IPS DF 4.7 (cell line): ENCODE measurements at regions not wholly inside any gene's neighbourhood (a gene's known extent, or its start where the extent isn't known, plus 50 kb on each side); places are given as distances from the start of the nearest gene placed in this dataset.
"Not testable (repeated sequence)": the region's sequence is repeated elsewhere in the genome, so short reads cannot be mapped to it uniquely, and the experiment has no call there.

ENCODE experiments used
- DNase-seq: peaks from one replicate; pipeline ENCODE4 v3.0.0-alpha.2; 2013; ENCODE audit warnings: low spot score; ENCODE audit errors: extremely low read depth

DNA sequence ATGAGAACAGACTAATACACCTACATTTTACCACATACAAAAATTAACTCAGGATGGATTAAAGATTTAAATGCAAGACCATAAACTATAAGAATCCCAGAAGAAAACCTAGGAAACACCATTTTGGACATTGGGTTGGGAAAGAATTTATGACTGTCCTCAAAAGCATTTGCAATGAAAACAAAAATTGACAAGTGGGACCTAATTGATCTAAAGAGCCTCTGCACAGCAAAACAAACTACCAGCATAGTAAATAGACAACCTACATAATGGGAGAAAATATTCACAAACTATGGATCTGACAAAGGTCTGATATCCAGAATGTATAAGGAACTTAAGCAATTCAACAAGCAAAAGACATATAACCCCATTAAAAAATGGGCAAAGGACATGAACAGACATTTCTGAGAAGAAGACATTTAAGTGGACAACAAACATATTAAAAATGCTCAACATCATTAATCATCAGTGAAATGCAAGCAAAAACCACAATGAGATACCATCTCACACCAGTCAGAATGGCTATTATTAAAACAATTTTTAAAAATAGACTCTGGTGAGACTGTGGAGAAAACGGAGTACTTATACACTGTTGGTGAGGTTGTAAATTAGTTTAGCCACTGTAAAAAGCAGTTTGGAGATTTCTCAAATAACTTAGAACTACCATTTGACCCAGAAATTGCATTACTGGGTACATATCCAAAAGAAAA is 221.7 kb upstream of the DIPK2B start:
- no peak for DNase-seq

DNA sequence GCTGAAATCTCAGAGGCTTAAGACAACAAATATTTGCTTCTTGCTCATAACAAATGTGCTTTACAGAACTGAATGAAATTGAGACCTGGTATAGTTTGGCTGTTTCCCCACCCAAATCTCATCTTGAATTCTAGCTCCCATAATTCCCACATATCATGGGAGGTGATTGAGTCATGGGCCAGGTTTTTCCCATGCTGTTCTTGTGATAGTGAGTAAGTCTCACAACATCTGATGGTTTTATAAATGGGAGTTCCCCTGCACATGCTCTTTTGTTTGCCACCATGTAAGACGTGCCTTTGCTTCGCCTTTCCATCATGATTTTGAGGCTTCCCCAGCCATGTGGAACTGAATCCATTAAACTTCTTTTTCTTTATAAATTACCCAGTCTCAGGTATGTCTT is 221.1 kb upstream of the DIPK2B start:
- DNase-seq = no peak

DNA sequence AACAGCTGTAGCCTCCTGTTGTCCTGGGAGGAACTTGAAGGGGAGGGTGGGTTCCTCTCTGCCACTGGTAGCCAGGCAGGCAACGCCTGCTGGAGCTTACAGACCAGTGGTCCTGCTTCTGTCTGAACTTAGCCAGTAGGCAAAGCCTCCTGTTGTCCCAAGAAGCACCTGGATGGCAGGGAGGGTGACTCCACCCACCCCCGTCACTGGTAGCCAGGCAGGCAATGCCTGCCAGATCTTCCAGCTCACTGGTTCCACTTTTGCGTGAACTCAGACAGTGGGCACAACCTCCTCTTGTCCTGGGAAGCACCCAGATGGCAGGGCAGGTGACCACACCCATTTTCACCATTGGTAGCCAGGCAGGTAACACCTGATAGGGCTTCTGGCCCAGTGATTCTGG is 203.5 kb upstream of the DIPK2B start:
- DNase-seq = no peak

DNA sequence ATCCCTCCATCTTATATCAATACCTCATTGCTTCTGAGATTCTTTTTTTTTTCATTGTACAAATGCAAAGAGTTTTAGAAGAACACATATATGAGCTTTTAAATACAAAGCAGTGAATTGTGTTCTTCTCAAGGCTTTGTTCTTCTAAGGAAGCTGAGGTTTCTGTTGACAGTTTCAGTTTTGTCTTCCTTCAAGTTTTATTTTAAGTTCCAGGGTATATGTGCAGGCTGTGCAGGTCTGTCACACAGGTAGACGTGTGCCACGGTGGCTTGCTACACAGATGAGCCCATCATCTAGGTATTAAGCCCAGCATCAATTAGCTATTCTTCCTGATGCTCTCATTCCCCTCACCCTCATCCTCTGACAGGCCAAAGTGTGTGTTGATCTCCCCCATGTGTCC is 201.2 kb upstream of the DIPK2B start:
- DNase-seq = no peak

DNA sequence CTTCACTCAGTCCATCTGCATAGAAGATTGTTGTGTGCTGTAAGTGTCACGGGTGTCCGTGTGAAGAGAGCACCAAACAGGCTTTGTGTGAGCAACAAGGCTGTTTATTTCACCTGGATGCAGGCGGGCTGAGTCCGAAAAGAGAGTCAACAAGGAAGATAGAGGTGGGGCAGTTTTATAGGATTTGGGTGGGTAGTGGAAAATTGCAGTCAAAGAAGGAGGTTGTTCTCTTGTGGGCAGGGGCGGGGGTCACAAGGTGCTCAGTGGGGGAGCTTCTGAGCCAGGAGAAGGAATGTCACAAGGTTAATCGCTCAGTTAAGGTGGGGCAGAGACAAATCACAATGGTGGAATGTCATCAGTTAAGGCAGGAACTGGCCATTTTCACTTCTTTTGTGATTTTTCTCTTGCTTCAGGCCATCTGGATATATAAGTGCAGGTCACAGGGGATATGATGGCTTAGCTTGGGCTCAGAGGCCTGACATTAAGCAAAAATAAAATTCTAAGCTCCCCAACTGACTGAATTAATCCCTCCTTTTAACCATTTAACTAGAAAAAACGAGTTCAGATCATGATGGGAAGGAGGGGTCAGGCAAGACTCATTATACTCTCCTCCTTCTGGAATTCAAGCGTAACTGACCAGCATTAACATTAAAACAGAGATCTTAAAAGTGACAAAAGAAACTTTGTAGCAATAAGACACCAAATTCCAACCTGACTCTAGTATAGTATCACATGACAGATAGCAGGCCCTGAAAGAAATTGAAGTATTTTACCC is 200.5 kb upstream of the DIPK2B start:
- not testable (repeated sequence) for DNase-seq

DNA sequence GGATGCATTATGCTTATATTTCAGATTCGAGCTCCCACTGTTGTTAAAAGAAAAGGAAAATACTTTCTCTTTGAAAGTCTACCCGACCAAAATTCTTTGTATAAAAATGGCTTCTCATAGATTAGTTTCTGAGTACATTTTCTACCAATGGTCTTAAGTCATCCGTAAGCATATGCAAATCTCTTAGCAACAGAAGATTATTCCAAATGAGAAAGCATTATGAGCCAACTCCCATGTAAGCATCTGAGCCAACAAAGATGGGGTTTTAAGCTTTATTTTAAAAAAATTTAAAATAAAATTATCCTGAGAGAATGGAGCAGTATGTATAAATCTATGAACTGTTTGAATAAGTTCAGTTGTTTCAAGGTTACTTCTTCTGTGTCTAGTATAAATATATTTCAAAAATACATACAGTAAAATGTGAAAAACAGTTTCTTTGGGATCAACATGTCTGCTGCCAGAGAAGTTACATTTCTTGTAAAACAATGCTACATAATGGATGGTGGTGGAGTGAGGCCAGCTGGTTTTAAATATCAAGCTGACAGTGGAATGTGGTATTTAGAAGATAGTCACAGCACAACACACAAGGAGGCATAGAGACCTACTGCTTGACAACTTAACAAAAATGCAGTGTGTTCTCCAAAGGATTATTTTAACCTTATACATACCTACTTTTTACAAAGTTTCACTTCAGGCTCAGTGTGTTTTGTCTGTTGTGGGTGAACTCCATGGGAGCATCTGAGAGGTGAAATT is 199.5 kb upstream of the DIPK2B start:
- DNase-seq = no peak

DNA sequence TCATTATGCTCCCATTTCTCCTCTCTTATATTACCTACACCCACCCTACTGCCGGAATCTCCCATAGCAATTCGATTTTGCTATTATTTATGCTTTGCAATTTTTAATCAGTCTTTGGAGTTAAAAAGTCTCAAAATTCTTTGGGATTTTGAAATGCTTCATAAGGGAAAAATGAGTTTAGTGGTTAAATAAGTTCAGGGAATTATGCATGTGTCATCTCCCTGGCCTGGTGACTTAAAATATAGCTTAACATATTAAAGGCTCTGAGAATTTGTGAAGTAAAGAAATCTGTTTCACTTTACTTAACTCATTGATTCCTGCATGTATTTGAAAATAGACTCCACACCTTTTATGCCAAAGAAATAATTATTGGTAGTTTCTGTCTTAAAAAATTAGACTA is 185.1 kb upstream of the DIPK2B start:
- no peak for DNase-seq

DNA sequence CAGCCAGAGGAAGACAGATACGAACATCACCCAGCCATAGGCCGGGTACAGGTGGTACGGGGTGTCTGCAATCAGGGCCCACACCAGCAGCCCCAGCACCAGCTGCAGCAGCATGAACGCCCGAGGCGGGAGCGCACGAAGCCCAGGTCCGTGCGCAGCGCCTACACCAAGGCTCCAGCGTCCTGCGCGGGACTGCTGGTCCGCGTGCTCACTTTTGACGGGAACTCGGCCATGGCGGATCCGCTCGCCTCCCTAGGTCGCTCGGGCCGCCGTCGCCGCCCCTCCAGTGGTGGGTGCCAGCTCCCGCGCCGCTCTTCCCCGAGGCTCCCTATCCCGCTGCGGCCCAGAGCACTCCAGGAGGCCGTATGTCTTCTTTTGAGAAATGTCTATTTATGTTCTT is 181.2 kb upstream of the DIPK2B start:
- DNase-seq = no peak

DNA sequence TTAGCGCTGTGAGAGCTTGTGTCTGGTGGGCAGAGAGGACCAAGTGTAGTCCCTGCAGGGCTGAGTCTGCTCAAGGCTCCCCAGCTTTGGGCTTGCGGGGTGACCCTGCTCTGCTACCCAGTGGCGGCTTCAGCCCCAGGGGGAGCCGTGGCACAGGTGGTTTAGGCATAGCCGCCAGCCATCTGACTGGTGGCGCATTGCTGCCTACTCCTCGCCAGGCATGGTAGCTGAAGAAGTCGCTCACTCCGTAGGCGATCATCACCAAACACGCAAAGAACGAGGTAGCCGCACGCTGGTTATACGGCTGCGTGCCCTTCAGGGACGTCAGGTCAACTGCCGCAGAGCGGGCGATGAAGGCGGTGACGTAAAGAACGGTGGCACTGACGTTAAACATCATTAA is 180.7 kb upstream of the DIPK2B start:
- no peak for DNase-seq

DNA sequence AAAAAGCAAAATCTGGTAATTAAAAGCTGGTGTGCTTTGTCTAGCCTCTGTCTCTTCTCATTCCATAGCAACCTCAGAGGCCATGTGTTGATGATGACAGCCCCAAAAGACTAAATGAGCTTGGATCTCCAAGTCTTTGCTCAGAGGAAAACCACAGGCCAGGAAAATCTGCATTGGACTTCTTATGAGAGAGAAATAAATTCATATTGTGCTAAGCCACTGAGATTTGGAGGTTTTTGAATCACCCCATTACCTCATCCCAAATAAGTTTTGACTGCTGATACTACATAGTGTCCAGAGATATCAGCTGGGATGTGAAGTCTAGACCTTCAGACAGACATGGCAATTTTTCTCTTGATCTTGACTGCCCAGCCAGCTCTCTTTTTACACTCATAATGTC is 178.6 kb upstream of the DIPK2B start:
- no peak for DNase-seq

DNA sequence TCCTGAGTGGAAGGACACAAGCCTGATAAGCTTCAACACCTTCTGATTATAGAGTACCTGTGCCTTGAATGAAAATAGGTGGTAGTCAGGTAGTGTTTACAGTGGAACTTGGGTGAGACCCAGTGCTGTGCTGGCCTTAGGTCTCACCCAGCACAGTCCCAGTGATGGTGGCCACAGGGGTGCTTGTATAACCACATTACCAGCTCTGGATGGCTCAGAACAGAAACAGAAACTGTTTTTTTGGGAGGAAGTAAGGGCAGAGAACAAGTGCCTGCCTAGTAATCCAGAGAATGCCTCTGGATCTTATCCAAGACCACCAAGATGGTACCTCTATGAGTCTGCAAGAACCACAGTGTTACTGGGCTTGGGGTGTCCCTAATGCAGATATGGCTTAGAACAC is 171.5 kb upstream of the DIPK2B start:
- no peak for DNase-seq

DNA sequence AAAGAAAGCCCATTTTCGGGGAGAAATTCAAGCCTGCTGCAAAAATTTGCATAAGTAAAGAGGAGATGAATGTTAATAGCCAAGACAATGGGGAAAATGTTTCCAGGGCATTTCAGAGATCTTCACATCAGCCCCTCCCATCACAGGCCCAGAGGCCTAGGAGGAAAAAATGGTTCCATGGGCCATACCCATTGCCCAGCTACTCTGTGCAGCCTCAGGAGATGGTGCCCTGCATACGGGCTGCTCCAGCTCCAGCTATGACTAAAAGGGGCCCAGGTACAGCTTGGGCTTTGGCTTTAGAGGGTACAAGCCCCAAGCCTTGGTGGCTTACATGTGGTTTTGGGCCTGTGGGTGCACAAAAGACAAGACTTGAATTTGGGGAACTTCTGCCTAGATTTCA is 168.0 kb upstream of the DIPK2B start:
- no peak for DNase-seq

DNA sequence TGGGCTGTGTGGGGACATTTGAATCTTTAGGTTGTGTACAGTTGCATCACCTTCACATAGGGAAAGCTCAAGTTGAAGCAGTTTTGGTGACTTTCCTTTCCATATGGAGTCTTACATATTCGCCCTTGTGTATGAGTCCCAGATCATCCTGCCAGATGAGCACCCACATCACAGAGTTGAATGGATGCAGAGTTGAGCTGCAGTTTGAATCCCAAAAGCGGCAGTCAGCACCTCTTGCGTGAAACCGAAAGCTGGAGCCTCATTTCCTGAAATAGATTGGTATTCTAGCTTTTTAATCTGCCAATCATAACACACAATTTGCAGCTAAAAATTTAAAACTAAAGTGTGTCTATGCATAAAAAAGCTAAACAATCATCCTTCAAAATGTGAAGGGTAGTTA is 162.9 kb upstream of the DIPK2B start:
- DNase-seq = no peak

DNA sequence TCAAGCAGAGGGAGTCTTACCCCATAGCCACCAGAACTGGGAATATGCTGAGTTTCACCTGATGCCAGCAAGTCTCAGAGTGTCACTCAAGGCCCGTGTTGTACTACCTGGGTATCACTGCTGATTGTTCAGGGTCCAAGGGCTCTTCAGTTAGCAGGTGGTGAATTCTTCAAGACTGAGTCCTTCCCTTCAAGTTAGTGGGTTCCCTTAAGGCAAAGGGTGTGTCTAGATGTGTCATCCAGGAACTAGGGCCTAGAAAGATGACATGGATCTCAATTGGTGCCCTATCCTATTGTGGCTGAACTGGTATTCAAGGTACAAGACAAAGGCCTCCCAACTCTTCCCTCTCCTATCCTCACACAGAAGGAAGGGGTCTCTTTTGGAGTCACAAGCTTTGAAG is 159.9 kb upstream of the DIPK2B start:
- DNase-seq = no peak

DNA sequence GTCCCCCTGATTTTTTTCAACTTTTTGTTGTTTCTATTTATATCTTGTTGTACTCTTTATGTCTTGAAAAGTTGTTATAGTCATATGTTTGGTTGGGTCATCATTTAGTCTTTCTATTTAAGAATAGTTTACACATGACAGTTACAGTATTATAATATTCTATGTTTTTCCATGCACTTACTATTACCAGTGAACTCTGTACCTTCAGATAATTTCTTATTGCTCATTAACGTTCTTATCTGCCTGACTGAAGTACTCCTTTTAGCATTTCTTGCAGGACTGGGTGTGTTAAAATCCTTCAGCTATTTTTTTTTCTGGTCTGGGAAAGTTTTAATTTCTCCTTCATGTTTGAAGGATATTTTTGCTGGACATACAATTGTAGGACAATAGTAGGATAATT is 157.7 kb upstream of the DIPK2B start:
- DNase-seq = no peak

DNA sequence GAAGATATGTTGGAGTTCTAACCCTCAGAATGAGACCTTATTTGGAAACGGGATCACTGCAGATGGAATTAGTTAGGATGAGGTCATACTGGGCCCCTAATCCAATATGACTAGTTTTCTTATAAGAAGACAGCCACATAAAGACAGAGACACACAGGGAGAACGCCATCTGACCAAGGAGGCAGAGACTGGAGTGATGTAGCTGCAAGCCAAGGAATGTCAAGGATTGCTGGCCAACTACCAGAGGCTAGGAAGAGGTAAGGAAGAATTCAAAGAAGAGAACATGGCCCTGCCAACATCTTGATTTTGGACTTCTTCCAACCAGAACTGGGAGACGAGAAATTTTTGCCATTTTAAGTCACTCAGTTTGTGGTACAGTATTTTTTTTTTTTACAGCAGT is 152.8 kb upstream of the DIPK2B start:
- no peak for DNase-seq

DNA sequence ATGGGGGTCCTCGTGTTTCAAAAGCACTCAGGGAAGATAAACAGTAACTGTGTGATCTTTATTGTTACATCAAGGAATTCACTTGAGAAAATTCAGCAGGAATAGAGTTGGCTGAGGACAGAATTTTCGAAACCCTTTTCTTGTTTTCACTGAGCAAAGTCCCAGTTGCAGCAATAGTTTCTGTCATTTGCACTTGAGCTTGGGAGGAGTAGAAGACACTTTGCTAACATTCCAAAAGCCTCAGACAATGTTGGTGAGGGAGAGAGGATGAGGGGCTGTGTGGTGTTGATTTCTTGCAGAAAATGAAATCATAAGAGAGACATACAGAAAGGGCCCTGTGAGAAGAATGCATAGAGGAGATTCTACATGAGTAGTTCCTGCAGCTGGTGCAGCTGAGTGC is 151.9 kb upstream of the DIPK2B start:
- no peak for DNase-seq

DNA sequence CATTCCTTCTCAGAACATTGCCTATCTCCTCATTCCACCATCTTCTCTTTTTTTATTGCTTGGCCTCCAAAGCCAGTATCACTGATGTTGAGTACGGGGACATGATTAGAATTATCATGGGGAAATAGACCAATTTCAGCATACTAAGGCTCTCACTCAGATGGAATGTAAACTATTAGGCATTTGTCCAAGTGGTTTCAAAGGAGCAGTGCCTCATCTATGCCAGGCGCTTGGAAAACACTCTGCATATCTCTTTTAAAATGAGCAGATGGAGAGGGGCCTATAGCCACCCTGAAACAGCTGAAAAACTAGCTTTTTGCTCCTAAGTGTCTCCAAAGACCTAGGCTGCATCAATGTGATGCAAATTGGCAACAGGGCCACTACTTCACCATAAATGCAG is 150.8 kb upstream of the DIPK2B start:
- DNase-seq = no peak

DNA sequence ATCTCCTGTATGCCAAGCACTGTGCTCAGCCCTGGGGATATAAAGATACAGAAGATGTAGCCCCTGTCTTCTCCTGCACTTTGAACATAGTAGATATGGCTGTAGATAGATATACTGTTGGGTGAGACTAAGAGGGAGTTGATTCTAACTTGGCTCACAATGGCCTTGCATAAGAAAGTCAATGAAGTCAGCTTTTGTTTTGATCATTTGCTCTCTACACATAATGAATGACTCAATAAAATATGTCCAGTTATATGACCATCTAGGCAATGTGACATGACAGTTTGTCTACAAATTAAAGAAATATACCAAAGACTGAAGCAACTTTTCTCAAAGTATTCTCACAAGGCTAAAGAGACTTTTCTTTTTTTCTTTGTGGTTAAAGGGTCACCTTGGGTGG is 147.6 kb upstream of the DIPK2B start:
- no peak for DNase-seq

DNA sequence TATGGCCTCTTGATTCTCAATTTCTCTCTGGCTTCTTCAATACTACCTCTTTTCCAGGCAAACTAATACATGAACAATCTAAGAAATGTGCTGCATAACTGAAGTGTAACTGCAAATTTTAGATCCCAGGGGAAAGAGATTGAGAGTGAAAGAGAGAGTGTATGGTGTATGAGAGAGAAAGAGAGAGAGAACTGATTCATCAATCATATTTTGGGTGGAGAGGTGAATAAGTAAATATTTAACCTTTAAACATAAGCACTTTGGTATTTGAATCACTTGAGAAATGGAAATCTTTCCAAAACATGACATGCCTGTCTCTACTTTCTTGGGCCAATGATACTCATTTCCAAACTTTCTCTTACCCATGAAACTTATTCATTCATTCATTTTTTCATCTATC is 147.2 kb upstream of the DIPK2B start:
- DNase-seq = no peak

DNA sequence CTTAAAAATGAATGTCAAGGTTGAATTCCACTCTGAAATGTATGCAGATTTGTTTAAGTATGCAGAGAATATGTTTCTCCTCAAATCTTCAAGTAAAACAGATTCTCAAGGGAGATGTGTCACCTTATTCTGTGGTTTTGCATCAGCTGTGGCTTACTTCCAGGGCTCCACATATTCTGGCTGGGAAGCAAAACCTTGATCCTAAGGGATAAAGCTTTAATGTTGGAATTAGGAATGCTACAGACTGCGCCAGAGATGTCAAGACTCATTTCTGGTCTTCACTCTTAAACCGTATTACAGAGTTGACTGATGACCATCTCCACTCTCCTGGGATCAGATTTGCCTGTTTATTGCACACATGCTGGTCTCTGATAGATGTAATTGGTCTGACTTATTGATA is 143.9 kb upstream of the DIPK2B start:
- no peak for DNase-seq

DNA sequence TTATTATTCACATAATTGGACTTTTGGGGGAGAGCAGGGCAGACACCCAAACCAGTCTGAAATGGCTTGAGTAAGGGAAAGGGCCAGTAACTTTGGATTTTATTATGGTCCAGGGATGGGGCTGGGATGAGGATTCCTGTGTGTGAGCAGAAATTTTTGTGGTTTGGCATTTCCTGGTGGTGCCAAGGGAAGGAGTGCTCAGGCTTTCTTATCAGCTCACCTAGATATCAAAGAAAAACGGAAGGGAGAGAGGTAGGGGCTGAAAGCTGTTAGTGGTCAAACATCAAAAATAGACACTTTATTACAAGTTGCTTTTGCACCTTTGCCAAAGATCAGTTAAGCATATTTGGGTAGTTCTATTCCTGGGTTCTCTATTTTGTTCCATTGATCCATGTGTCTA is 128.5 kb upstream of the DIPK2B start:
- no peak for DNase-seq

DNA sequence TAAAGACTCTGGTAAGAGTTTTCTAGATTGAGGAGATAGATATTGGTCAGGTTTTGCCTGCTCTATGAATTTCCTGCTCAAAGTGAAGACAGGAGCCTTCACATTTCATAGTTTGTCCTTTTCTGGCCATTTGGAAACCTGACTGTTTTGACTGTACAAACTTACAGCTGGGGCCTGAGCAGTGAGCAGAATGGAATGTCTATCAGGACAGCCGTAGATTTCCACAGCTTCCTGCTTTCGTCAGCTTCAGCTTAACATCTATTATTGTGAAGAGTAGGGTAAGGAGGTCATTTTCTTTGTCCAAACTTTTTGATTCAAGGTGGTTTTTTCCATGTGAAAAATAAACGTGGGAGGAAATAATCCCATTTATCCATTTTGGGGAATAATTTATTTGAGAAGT is 124.3 kb upstream of the DIPK2B start:
- no peak for DNase-seq
